WTC11 (cell line): ENCODE measurements at regions not wholly inside any gene's neighbourhood (a gene's known extent, or its start where the extent isn't known, plus 50 kb on each side); places are given as distances from the start of the nearest gene placed in this dataset.

ENCODE experiments used
- ATAC-seq: fragments of 200-7000 bp; cut with Tn5 transposase; 2 replicates; pipeline ENCODE4 v1.10.0; 2021; ENCODE audit warnings: mild to moderate bottlenecking, moderate library complexity
- CTCF ChIA-PET: fragments of 300-600 bp; sonication (Branson Sonifier 250); formaldehyde crosslinking; loops from one replicate; lab custom pipeline; 2021; ENCODE audit warnings: antibody characterized with exemption; lab: Charles Lee
- POLR2A ChIA-PET: fragments of 350-600 bp; sonication (Branson Sonifier 250); formaldehyde crosslinking; loops from one replicate; lab custom pipeline; 2021; ENCODE audit warnings: antibody characterized with exemption; lab: Charles Lee
- DNase-seq: peaks from one replicate; pipeline ENCODE4 v3.0.0; 2021; ENCODE audit warnings: low spot score
- H3K27ac Mint-ChIP-seq: 2 replicates; pipeline ENCODE4 v1.8.0; 2021; ENCODE audit warnings: mixed read lengths
- H3K27me3 Mint-ChIP-seq: 2 replicates; pipeline ENCODE4 v1.8.0; 2021; ENCODE audit warnings: low read depth, mild to moderate bottlenecking, moderate library complexity, mixed read lengths
- H3K36me3 Mint-ChIP-seq: 2 replicates; pipeline ENCODE4 v1.8.0; 2021; ENCODE audit warnings: mixed read lengths
- H3K4me1 Mint-ChIP-seq: 2 replicates; pipeline ENCODE4 v1.8.0; 2022; ENCODE audit warnings: mixed read lengths
- H3K4me3 Mint-ChIP-seq: 2 replicates; pipeline ENCODE4 v1.8.0; 2021; ENCODE audit warnings: mild to moderate bottlenecking, moderate library complexity, mixed read lengths
- H3K9me3 Mint-ChIP-seq: 2 replicates; pipeline ENCODE4 v1.8.0; 2021; ENCODE audit warnings: mixed read lengths
- CBFB ChIP-seq: sonication (generic); formaldehyde crosslinking; IDR thresholded peaks from 2 replicates; pipeline ENCODE4 v1.8.1; 2022; ENCODE audit warnings: mild to moderate bottlenecking, low read depth, missing genetic modification reagents
- ELF4 ChIP-seq: sonication (generic); formaldehyde crosslinking; IDR thresholded peaks from 2 replicates; pipeline ENCODE4 v1.8.1; 2022; ENCODE audit warnings: low read depth, mild to moderate bottlenecking, moderate library complexity, missing genetic modification reagents
- FOXK1 ChIP-seq: sonication (generic); formaldehyde crosslinking; IDR thresholded peaks from 2 replicates; pipeline ENCODE4 v1.8.0; 2022; ENCODE audit warnings: mild to moderate bottlenecking, moderate library complexity, missing genetic modification reagents
- GTF2I ChIP-seq: fragments of 250-450 bp; sonication (Bioruptor Pico); conservative IDR thresholded peaks from 2 replicates; pipeline ENCODE4 v1.4.0; 2021; ENCODE audit warnings: mild to moderate bottlenecking
- IRF2 ChIP-seq: sonication (generic); formaldehyde crosslinking; IDR thresholded peaks from 2 replicates; pipeline ENCODE4 v1.8.0; 2022; ENCODE audit warnings: low read depth, missing genetic modification reagents, borderline replicate concordance
- JUN ChIP-seq: sonication (generic); formaldehyde crosslinking; IDR thresholded peaks from 2 replicates; pipeline ENCODE4 v1.8.0; 2023; ENCODE audit warnings: mild to moderate bottlenecking, missing genetic modification reagents
- KAT7 ChIP-seq: sonication (generic); formaldehyde crosslinking; IDR thresholded peaks from 2 replicates; pipeline ENCODE4 v1.8.1; 2023; ENCODE audit warnings: missing genetic modification reagents, mild to moderate bottlenecking, borderline replicate concordance
- MXD4 ChIP-seq: fragments of 250-450 bp; sonication (Bioruptor Pico); IDR thresholded peaks from 2 replicates; pipeline ENCODE4 v1.8.0; 2021; ENCODE audit warnings: mild to moderate bottlenecking, moderate library complexity, borderline replicate concordance
- SOX15 ChIP-seq: fragments of 250-450 bp; sonication (Bioruptor Pico); IDR thresholded peaks from 2 replicates; pipeline ENCODE4 v1.9.0; 2021; ENCODE audit warnings: mild to moderate bottlenecking
- TEAD4 ChIP-seq: sonication (generic); formaldehyde crosslinking; IDR thresholded peaks from 2 replicates; pipeline ENCODE4 v1.8.0; 2022; ENCODE audit warnings: mild to moderate bottlenecking, missing genetic modification reagents
- ZNF219 ChIP-seq: sonication (generic); formaldehyde crosslinking; IDR thresholded peaks from 2 replicates; pipeline ENCODE4 v1.8.0; 2023; ENCODE audit warnings: missing genetic modification reagents, mild to moderate bottlenecking, borderline replicate concordance
- ZNF232 ChIP-seq: sonication (generic); formaldehyde crosslinking; IDR thresholded peaks from 2 replicates; pipeline ENCODE4 v1.8.0; 2022; ENCODE audit warnings: mild to moderate bottlenecking, missing genetic modification reagents
- TF ChIP-seq, protein P1 (sequence below): sonication (generic); formaldehyde crosslinking; IDR thresholded peaks from 2 replicates; pipeline ENCODE4 v1.8.0; 2022; ENCODE audit warnings: mild to moderate bottlenecking, missing genetic modification reagents
- TF ChIP-seq, protein P2 (sequence below): fragments of 250-450 bp; sonication (Bioruptor Pico); conservative IDR thresholded peaks from 2 replicates; pipeline ENCODE4 v1.9.0; 2021; ENCODE audit warnings: mild to moderate bottlenecking
- TF ChIP-seq, protein P3 (sequence below): sonication (generic); formaldehyde crosslinking; IDR thresholded peaks from 2 replicates; pipeline ENCODE4 v1.8.1; 2023; ENCODE audit warnings: mild to moderate bottlenecking, missing genetic modification reagents, moderate library complexity
- TF ChIP-seq, protein P4 (sequence below): sonication (generic); formaldehyde crosslinking; IDR thresholded peaks from 2 replicates; pipeline ENCODE4 v1.8.1; 2022; ENCODE audit warnings: low read depth, mild to moderate bottlenecking, moderate library complexity, missing genetic modification reagents, borderline replicate concordance
- TF ChIP-seq, protein P5 (sequence below): sonication (generic); formaldehyde crosslinking; IDR thresholded peaks from 2 replicates; pipeline ENCODE4 v1.8.1; 2022; ENCODE audit warnings: low read depth, missing genetic modification reagents, borderline replicate concordance
- TF ChIP-seq, protein P6 (sequence below): sonication (generic); formaldehyde crosslinking; IDR thresholded peaks from 2 replicates; pipeline ENCODE4 v1.8.0; 2023; ENCODE audit warnings: missing genetic modification reagents, mild to moderate bottlenecking, borderline replicate concordance

DNA sequence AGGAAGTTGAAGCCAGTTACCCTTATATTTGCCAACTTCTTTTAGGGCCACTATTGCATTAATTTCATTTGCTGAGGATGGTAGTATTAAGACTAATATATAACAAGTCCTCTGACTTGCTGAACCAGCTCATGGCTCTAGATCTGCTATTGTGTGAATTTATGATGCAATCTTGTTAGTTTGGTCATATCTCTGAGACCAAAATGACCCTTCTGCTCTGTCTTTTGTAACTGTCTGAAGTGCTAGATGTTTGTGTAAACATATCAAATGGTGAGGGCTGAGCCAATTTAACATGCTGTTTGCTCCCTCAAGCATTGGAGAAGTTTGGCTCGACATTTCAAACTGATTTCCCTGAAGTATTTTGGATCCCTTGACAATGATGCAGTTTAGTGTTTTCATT lies 106.9 kb upstream of the PTGFR start:
- TF ChIP-seq ELF4 (no peak), CBFB (CRISPR knock-in tag) (no peak), FOXK1 (CRISPR knock-in tag) (no peak), JUN (CRISPR knock-in tag) (no peak), SOX15 (CRISPR knock-in tag) (no peak), ZNF232 (CRISPR knock-in tag) (no peak), ZNF219 (no peak), GTF2I (CRISPR knock-in tag) (no peak), MXD4 (CRISPR knock-in tag) (no peak), KAT7 (no peak), IRF2 (CRISPR knock-in tag) (no peak), TEAD4 (CRISPR knock-in tag) (no peak)
- TF ChIP-seq, protein P1, sequence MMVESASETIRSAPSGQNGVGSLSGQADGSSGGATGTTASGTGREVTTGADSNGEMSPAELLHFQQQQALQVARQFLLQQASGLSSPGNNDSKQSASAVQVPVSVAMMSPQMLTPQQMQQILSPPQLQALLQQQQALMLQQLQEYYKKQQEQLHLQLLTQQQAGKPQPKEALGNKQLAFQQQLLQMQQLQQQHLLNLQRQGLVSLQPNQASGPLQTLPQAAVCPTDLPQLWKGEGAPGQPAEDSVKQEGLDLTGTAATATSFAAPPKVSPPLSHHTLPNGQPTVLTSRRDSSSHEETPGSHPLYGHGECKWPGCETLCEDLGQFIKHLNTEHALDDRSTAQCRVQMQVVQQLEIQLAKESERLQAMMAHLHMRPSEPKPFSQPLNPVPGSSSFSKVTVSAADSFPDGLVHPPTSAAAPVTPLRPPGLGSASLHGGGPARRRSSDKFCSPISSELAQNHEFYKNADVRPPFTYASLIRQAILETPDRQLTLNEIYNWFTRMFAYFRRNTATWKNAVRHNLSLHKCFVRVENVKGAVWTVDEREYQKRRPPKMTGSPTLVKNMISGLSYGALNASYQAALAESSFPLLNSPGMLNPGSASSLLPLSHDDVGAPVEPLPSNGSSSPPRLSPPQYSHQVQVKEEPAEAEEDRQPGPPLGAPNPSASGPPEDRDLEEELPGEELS (CRISPR knock-in tag) = no peak
- TF ChIP-seq, protein P2, sequence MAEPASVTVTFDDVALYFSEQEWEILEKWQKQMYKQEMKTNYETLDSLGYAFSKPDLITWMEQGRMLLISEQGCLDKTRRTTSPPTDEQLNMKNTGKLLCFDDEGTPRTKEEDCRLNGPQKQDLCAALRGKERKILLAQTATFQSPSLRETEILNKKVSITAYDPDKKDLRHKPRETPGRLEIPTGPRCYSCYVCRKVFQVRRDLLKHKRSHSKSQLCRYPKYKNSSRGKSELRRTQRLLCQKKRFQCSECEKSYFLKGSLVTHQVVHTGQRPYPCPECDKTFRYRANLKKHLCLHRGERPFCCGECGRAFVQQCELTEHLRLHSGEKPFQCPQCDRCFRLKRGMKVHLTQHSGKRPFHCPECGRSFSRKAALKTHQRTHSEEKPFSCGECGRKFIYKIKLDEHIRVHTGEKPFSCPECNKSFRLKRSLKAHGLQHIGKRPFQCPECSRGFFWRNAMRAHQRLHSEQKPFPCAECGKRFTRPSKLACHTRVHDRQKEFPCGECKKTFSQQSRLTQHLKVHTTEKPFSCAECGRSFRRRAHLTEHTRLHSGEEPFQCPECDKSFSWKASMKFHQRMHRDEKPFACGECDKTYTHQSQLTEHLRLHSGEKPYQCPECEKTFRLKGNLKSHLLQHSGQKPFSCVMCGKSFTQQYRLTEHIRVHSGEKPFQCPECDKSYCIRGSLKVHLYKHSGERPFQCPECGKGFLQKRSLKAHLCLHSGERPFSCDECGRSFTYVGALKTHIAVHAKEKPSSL (CRISPR knock-in tag) = no peak
- TF ChIP-seq, protein P3, sequence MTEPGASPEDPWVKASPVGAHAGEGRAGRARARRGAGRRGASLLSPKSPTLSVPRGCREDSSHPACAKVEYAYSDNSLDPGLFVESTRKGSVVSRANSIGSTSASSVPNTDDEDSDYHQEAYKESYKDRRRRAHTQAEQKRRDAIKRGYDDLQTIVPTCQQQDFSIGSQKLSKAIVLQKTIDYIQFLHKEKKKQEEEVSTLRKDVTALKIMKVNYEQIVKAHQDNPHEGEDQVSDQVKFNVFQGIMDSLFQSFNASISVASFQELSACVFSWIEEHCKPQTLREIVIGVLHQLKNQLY = no peak
- TF ChIP-seq, protein P4, sequence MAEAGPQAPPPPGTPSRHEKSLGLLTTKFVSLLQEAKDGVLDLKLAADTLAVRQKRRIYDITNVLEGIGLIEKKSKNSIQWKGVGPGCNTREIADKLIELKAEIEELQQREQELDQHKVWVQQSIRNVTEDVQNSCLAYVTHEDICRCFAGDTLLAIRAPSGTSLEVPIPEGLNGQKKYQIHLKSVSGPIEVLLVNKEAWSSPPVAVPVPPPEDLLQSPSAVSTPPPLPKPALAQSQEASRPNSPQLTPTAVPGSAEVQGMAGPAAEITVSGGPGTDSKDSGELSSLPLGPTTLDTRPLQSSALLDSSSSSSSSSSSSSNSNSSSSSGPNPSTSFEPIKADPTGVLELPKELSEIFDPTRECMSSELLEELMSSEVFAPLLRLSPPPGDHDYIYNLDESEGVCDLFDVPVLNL = no peak
- TF ChIP-seq, protein P5, sequence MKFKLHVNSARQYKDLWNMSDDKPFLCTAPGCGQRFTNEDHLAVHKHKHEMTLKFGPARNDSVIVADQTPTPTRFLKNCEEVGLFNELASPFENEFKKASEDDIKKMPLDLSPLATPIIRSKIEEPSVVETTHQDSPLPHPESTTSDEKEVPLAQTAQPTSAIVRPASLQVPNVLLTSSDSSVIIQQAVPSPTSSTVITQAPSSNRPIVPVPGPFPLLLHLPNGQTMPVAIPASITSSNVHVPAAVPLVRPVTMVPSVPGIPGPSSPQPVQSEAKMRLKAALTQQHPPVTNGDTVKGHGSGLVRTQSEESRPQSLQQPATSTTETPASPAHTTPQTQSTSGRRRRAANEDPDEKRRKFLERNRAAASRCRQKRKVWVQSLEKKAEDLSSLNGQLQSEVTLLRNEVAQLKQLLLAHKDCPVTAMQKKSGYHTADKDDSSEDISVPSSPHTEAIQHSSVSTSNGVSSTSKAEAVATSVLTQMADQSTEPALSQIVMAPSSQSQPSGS = no peak
- TF ChIP-seq, protein P6, sequence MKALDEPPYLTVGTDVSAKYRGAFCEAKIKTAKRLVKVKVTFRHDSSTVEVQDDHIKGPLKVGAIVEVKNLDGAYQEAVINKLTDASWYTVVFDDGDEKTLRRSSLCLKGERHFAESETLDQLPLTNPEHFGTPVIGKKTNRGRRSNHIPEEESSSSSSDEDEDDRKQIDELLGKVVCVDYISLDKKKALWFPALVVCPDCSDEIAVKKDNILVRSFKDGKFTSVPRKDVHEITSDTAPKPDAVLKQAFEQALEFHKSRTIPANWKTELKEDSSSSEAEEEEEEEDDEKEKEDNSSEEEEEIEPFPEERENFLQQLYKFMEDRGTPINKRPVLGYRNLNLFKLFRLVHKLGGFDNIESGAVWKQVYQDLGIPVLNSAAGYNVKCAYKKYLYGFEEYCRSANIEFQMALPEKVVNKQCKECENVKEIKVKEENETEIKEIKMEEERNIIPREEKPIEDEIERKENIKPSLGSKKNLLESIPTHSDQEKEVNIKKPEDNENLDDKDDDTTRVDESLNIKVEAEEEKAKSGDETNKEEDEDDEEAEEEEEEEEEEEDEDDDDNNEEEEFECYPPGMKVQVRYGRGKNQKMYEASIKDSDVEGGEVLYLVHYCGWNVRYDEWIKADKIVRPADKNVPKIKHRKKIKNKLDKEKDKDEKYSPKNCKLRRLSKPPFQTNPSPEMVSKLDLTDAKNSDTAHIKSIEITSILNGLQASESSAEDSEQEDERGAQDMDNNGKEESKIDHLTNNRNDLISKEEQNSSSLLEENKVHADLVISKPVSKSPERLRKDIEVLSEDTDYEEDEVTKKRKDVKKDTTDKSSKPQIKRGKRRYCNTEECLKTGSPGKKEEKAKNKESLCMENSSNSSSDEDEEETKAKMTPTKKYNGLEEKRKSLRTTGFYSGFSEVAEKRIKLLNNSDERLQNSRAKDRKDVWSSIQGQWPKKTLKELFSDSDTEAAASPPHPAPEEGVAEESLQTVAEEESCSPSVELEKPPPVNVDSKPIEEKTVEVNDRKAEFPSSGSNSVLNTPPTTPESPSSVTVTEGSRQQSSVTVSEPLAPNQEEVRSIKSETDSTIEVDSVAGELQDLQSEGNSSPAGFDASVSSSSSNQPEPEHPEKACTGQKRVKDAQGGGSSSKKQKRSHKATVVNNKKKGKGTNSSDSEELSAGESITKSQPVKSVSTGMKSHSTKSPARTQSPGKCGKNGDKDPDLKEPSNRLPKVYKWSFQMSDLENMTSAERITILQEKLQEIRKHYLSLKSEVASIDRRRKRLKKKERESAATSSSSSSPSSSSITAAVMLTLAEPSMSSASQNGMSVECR (CRISPR knock-in tag) = no peak
- Mint-ChIP-seq H3K36me3 (no peaks in the 10 kb centered on the region), H3K27me3 (no peaks in the 10 kb centered on the region), H3K4me3 (no peak overlapping the region), H3K9me3 (no peaks in the 10 kb centered on the region), H3K27ac (no peak overlapping the region), H3K4me1 (no peaks in the 10 kb centered on the region)
- ChIA-PET CTCF (no interaction called here), POLR2A (no interaction called here)
- DNase-seq (no peak), ATAC-seq (no peak)
